Suprapubic skin (tissue), 4 donors: ENCODE measurements at regions not wholly inside any gene's neighbourhood (a gene's known extent, or its start where the extent isn't known, plus 50 kb on each side); places are given as distances from the start of the nearest gene placed in this dataset.

Source experiments
- EP300 ChIP-seq: sonication (generic); formaldehyde crosslinking; IDR thresholded peaks from one replicate; pipeline ENCODE4 v1.6.1; 2017; ENCODE audit warnings: antibody characterized with exemption
- POLR2A ChIP-seq, 2 donors: fragments of 450-650 bp; IDR thresholded peaks; one replicate each; pipeline ENCODE4 v1.6.1; 2017; ENCODE audit warnings: antibody characterized with exemption in 2 of 2, mild to moderate bottlenecking in 2 of 2, moderate library complexity in 2 of 2
- POLR2AphosphoS5 ChIP-seq, 3 donors: sonication (generic); formaldehyde crosslinking; IDR thresholded peaks; one replicate each; pipeline ENCODE4 v1.6.1; 2017; ENCODE audit warnings: antibody characterized with exemption in 3 of 3
- TF ChIP-seq, protein P1 (sequence below), 2 donors: fragments of 200-600 bp in 1 of 2; fragments of 450-650 bp in 1 of 2; sonication (generic) in 1 of 2; IDR thresholded peaks; one replicate each; pipeline ENCODE4 v1.5.1; 2016 to 2019; ENCODE audit warnings: antibody characterized with exemption in 2 of 2, mild to moderate bottlenecking in 1 of 2, moderate library complexity in 1 of 2

DNA sequence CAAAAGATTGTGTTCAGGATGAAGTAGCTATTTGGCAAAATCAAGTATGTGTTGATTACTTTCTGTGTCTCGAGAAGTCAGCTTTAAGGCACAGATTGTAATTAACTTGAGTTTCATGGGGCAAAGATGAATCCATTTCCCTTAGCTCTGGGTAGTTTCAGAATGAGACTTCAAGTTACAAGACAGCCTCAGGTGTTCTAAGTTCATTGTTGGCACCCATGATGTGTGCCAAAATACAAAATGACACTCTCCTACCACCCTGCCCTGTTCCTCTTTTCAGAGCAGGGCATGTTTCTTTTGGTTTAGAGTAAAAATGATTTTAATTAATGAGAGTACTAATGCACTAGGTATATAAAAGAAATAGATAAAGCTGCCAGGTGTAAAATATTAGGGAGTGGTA lies 797.6 kb upstream of the POT1 start:
- TF ChIP-seq, protein P1, sequence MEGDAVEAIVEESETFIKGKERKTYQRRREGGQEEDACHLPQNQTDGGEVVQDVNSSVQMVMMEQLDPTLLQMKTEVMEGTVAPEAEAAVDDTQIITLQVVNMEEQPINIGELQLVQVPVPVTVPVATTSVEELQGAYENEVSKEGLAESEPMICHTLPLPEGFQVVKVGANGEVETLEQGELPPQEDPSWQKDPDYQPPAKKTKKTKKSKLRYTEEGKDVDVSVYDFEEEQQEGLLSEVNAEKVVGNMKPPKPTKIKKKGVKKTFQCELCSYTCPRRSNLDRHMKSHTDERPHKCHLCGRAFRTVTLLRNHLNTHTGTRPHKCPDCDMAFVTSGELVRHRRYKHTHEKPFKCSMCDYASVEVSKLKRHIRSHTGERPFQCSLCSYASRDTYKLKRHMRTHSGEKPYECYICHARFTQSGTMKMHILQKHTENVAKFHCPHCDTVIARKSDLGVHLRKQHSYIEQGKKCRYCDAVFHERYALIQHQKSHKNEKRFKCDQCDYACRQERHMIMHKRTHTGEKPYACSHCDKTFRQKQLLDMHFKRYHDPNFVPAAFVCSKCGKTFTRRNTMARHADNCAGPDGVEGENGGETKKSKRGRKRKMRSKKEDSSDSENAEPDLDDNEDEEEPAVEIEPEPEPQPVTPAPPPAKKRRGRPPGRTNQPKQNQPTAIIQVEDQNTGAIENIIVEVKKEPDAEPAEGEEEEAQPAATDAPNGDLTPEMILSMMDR (IDR thresholded peaks at IDR 0.05), result no peak
- TF ChIP-seq POLR2AphosphoS5 (IDR thresholded peaks at IDR 0.05) (no peak), EP300 (no peak), POLR2A (IDR thresholded peaks at IDR 0.05) (no peak)
